A673 (cell line): ENCODE measurements at regions not wholly inside any gene's neighbourhood (a gene's known extent, or its start where the extent isn't known, plus 50 kb on each side); places are given as distances from the start of the nearest gene placed in this dataset.

Experiments
- BruUV-seq: library from RNA; stranded (reverse); fragments of 400-500 nt; replicated peaks from 2 replicates; lab custom pipeline; 2021; lab: Mats Ljungman, UMichigan
- CTCF ChIA-PET: fragments of 300-600 bp; sonication (Branson Sonifier 250); formaldehyde crosslinking; loops from one replicate; lab custom pipeline; 2022; ENCODE audit warnings: antibody characterized with exemption; lab: Charles Lee
- POLR2A ChIA-PET: fragments of 300-600 bp; sonication (Branson Sonifier 250); formaldehyde crosslinking; loops from one replicate; lab custom pipeline; 2022; ENCODE audit warnings: antibody characterized with exemption; ENCODE audit not compliant: low non-redundant PET; lab: Charles Lee
- DNase-seq: peaks from one replicate; pipeline ENCODE4 v3.0.0-alpha.2; 2015; ENCODE audit warnings: low spot score
- H3K27ac ChIP-seq: fragments of 200-600 bp; sonication (generic); 2 replicates; pipeline ENCODE4 v1.5.1; 2016; ENCODE audit warnings: mixed run types, low read depth, mild to moderate bottlenecking, mixed read lengths, antibody characterized with exemption, low read length; ENCODE audit not compliant: poor library complexity, severe bottlenecking
- H3K27me3 ChIP-seq: fragments of 200-600 bp; sonication (generic); replicated peaks from 2 replicates; pipeline ENCODE4 v1.6.1; 2017; ENCODE audit warnings: mixed run types, low read depth, mild to moderate bottlenecking, mixed read lengths, antibody characterized with exemption, low read length; ENCODE audit not compliant: insufficient read depth, poor library complexity
- H3K36me3 ChIP-seq: fragments of 200-600 bp; sonication (generic); 2 replicates; pipeline ENCODE4 v1.6.1; 2016; ENCODE audit warnings: mixed run types, mild to moderate bottlenecking, mixed read lengths, antibody characterized with exemption, low read length; ENCODE audit not compliant: insufficient read depth, poor library complexity, severe bottlenecking
- H3K4me1 ChIP-seq: fragments of 200-600 bp; sonication (generic); 2 replicates; pipeline ENCODE4 v1.6.1; 2017; ENCODE audit warnings: mixed run types, mild to moderate bottlenecking, mixed read lengths, antibody characterized with exemption, low read length; ENCODE audit not compliant: insufficient read depth, poor library complexity, severe bottlenecking
- H3K4me3 ChIP-seq: fragments of 200-600 bp; sonication (generic); 2 replicates; pipeline ENCODE4 v1.5.1; 2016; ENCODE audit warnings: low read depth, mixed run types, mild to moderate bottlenecking, mixed read lengths, low read length; ENCODE audit not compliant: poor library complexity, severe bottlenecking
- H3K9me3 ChIP-seq: fragments of 200-600 bp; sonication (generic); 2 replicates; pipeline ENCODE4 v1.6.1; 2016; ENCODE audit warnings: mixed run types, low read depth, mild to moderate bottlenecking, mixed read lengths, antibody characterized with exemption, low read length; ENCODE audit not compliant: poor library complexity, severe bottlenecking
- CTCF ChIP-seq: fragments of 300-800, 200-600 bp; sonication (generic); conservative IDR thresholded peaks from 2 replicates; pipeline ENCODE4 v1.5.1; 2017; ENCODE audit warnings: low read depth, mild to moderate bottlenecking, antibody characterized with exemption, low read length, moderate library complexity, mixed read lengths
- EZH2 ChIP-seq: fragments of 200-600 bp; sonication (generic); IDR thresholded peaks from 2 replicates; pipeline ENCODE4 v1.6.1; 2017; ENCODE audit warnings: borderline replicate concordance, low read depth, mild to moderate bottlenecking, mixed read lengths, antibody characterized with exemption, low read length; ENCODE audit not compliant: poor library complexity, severe bottlenecking
- intact Hi-C: fragments of 100-400 bp; cut with micrococcal nuclease; formaldehyde crosslinking; loops from one replicate; pipeline ENCODE4 v1.10.0; 2022; ENCODE audit not compliant: unreplicated experiment

- Histone ChIP-seq H3K36me3 (no peaks in the 10 kb centered on the region), H3K27me3 (no peaks in the 10 kb centered on the region), H3K9me3 (peaks cover 8% of the 10 kb centered on the region), H3K4me3 (no peak overlapping the region), H3K4me1 (no peaks in the 10 kb centered on the region), H3K27ac (no peak overlapping the region)
- TF ChIP-seq EZH2 = no peak
- TF ChIP-seq CTCF = no peak
- BruUV-seq = no TSS peak
- intact Hi-C loops = no loop called here
- POLR2A ChIA-PET = no interaction called here
- CTCF ChIA-PET = no interaction called here
- DNase-seq = peak; percentile 6
Measured at GRCh38 chr6:134787261-134787877, 162.5 kb downstream of the ALDH8A1 start.

- TF ChIP-seq CTCF (no peak), EZH2 (no peak)
- Histone ChIP-seq H3K4me3 (no peak overlapping the region), H3K4me1 (no peaks in the 10 kb centered on the region), H3K9me3 (no peaks in the 10 kb centered on the region), H3K27ac (no peak overlapping the region), H3K27me3 (no peaks in the 10 kb centered on the region), H3K36me3 (no peaks in the 10 kb centered on the region)
- BruUV-seq = no TSS peak
- POLR2A ChIA-PET = no interaction called here
- intact Hi-C loops = no loop called here
- no peak for DNase-seq
- CTCF ChIA-PET = no interaction called here
Measured at GRCh38 chr6:134784336-134784735, 165.6 kb downstream of the ALDH8A1 start.

- Histone ChIP-seq H3K9me3 (no peaks in the 10 kb centered on the region), H3K27ac (no peak overlapping the region), H3K4me3 (no peak overlapping the region), H3K36me3 (no peaks in the 10 kb centered on the region), H3K27me3 (no peaks in the 10 kb centered on the region), H3K4me1 (no peaks in the 10 kb centered on the region)
- CTCF ChIA-PET = no interaction called here
- POLR2A ChIA-PET = no interaction called here
- DNase-seq = no peak
- TF ChIP-seq CTCF (no peak), EZH2 (no peak)
- BruUV-seq = no TSS peak
- intact Hi-C loops = no loop called here
Measured at GRCh38 chr6:134778431-134778830, 171.5 kb downstream of the ALDH8A1 start.
